GM06990 (cell line): ENCODE measurements at regions not wholly inside any gene's neighbourhood (a gene's known extent, or its start where the extent isn't known, plus 50 kb on each side); places are given as distances from the start of the nearest gene placed in this dataset.

Experiments used
- DNase-seq: peaks from one replicate; pipeline ENCODE4 v3.0.0-alpha.2; 2011; ENCODE audit not compliant: insufficient read length; ENCODE audit errors: extremely low read depth
- H3K27me3 ChIP-seq: replicated peaks from 2 replicates; pipeline ENCODE4 v1.6.0; 2011; ENCODE audit warnings: low read length; ENCODE audit not compliant: control insufficient read depth, insufficient read depth
- H3K36me3 ChIP-seq: 2 replicates; pipeline ENCODE4 v1.5.1; 2011; ENCODE audit warnings: low read length; ENCODE audit not compliant: control insufficient read depth, insufficient read depth
- H3K4me3 ChIP-seq: replicated peaks from 2 replicates; pipeline ENCODE4 v1.5.1; 2011; ENCODE audit warnings: low read depth, mild to moderate bottlenecking, control low read depth, low read length
- CTCF ChIP-seq: IDR thresholded peaks from 2 replicates; pipeline ENCODE4 v1.5.1; 2011; ENCODE audit warnings: low read length, control low read depth, mild to moderate bottlenecking, inconsistent platforms; ENCODE audit not compliant: insufficient read depth, poor library complexity, severe bottlenecking

- DNase-seq, result no peak
- no peaks in the 10 kb centered on the region for H3K36me3 ChIP-seq
- no peaks in the 10 kb centered on the region for H3K27me3 ChIP-seq
- TF ChIP-seq CTCF, result no peak
- no peak overlapping the region for H3K4me3 ChIP-seq
Measured at GRCh38 chr5:51053361-51053760, 329.9 kb upstream of the ISL1 start.

GRCh38 chr5:51060953-51061352, 322.3 kb upstream of the ISL1 start:
- no peak for TF ChIP-seq CTCF
- H3K36me3 ChIP-seq, result no peaks in the 10 kb centered on the region
- DNase-seq, result no peak
- no peaks in the 10 kb centered on the region for H3K27me3 ChIP-seq
- H3K4me3 ChIP-seq, result no peak overlapping the region

- Histone ChIP-seq H3K4me3 (no peak overlapping the region), H3K27me3 (no peaks in the 10 kb centered on the region), H3K36me3 (no peaks in the 10 kb centered on the region)
- no peak for TF ChIP-seq CTCF
- no peak for DNase-seq
Measured at GRCh38 chr5:51072937-51073336, 310.3 kb upstream of the ISL1 start.

GRCh38 chr5:51082741-51083140, 300.5 kb upstream of the ISL1 start:
- H3K27me3 ChIP-seq, result no peaks in the 10 kb centered on the region
- no peaks in the 10 kb centered on the region for H3K36me3 ChIP-seq
- TF ChIP-seq CTCF, result no peak
- no peak for DNase-seq
- no peak overlapping the region for H3K4me3 ChIP-seq

GRCh38 chr5:51091816-51092215, 291.4 kb upstream of the ISL1 start:
- DNase-seq, result no peak

More at GRCh38 chr5:51091816-51092215, 291.4 kb upstream of the ISL1 start:
- no peak overlapping the region for H3K4me3 ChIP-seq
- no peaks in the 10 kb centered on the region for H3K27me3 ChIP-seq
- TF ChIP-seq CTCF, result no peak
- no peaks in the 10 kb centered on the region for H3K36me3 ChIP-seq
